GM12878 (cell line): ENCODE measurements at regions not wholly inside any gene's neighbourhood (a gene's known extent, or its start where the extent isn't known, plus 50 kb on each side); places are given as distances from the start of the nearest gene placed in this dataset.
A peak's percentile ranks its signal among the peaks of the same experiment; 100 is the strongest.

Source experiments
- ATAC-seq: fragments of 200-7000 bp; cut with Tn5 transposase; 3 replicates; pipeline ENCODE4 v1.9.1; 2020; ENCODE audit warnings: mild to moderate bottlenecking, moderate library complexity
- BruUV-seq: library from RNA; stranded (reverse); fragments of 400-500 nt; replicated peaks from 2 replicates; lab custom pipeline; 2021; lab: Mats Ljungman, UMichigan
- CTCF ChIA-PET: fragments of 300-600 bp; sonication (Branson Sonifier 250); formaldehyde crosslinking; extraction: SDS; loops from one replicate; lab custom pipeline; 2021; ENCODE audit warnings: inconsistent platforms; lab: Yijun Ruan, JAX
- POLR2A ChIA-PET: fragments of 350-600 bp; formaldehyde crosslinking; extraction: SDS; loops from one replicate; lab custom pipeline; 2021; ENCODE audit warnings: inconsistent platforms; lab: Charles Lee
- RAD21 ChIA-PET: fragments of 300-600 bp; sonication (Branson Sonifier 250); formaldehyde crosslinking; loops from one replicate; lab custom pipeline; 2023; ENCODE audit warnings: antibody characterized with exemption; ENCODE audit not compliant: unreplicated experiment; lab: Charles Lee
- SMC1A ChIA-PET: fragments of 300-600 bp; sonication (Branson Sonifier 250); formaldehyde crosslinking; loops from one replicate; lab custom pipeline; 2023; ENCODE audit not compliant: unreplicated experiment, uncharacterized antibody; lab: Charles Lee
- DNase-seq: peaks from one replicate; pipeline ENCODE4 v3.0.0-alpha.2; 2011; ENCODE audit warnings: low read depth, low spot score
- FAIRE-seq: peaks from 3 replicates; lab custom pipeline; 2011; peaks lifted over from hg19 to GRCh38; lab: Jason Lieb, UNC
- H2AFZ ChIP-seq: 2 replicates; pipeline ENCODE4 v1.6.0; 2011; ENCODE audit warnings: low read depth, low read length, control low read depth; ENCODE audit not compliant: control insufficient read depth
- H3K27ac ChIP-seq: 2 replicates; pipeline ENCODE4 v1.5.1; 2011; ENCODE audit warnings: control low read depth; ENCODE audit not compliant: control insufficient read depth, insufficient read depth
- H3K27me3 ChIP-seq, 2 experiments: replicated peaks in 1 of 2; 2 replicates each; pipeline versions ENCODE4 v1.6.0 to v1.6.1; 2011; ENCODE audit warnings: low read length in 1 of 2; ENCODE audit not compliant: control insufficient read depth in 2 of 2, insufficient read depth in 2 of 2
- H3K36me3 ChIP-seq, 2 experiments: 2 replicates each; pipeline ENCODE4 v1.5.1; 2011; ENCODE audit warnings: low read length in 1 of 2; ENCODE audit not compliant: control insufficient read depth in 2 of 2, insufficient read depth in 2 of 2
- H3K4me1 ChIP-seq: 2 replicates; pipeline ENCODE4 v1.6.1; 2011; ENCODE audit warnings: mild to moderate bottlenecking, low read length, moderate library complexity, mixed read lengths; ENCODE audit not compliant: control insufficient read depth, insufficient read depth
- H3K4me2 ChIP-seq: 2 replicates; pipeline ENCODE4 v1.6.0; 2011; ENCODE audit warnings: control low read depth; ENCODE audit not compliant: control insufficient read depth, insufficient read depth
- H3K4me3 ChIP-seq: fragments of 200-600 bp; sonication (generic); 2 replicates; pipeline ENCODE4 v1.5.1; 2016
- H3K79me2 ChIP-seq: 2 replicates; pipeline ENCODE4 v1.6.0; 2011; ENCODE audit warnings: low read length; ENCODE audit not compliant: control insufficient read depth, insufficient read depth
- H3K9ac ChIP-seq: 2 replicates; pipeline ENCODE4 v1.8.0; 2011; ENCODE audit warnings: low read length, control low read depth, mixed read lengths; ENCODE audit not compliant: control insufficient read depth, insufficient read depth
- H3K9me3 ChIP-seq: replicated peaks from 3 replicates; pipeline ENCODE4 v1.5.1; 2011; ENCODE audit warnings: mild to moderate bottlenecking, low read length; ENCODE audit not compliant: control insufficient read depth, insufficient read depth
- H4K20me1 ChIP-seq: 2 replicates; pipeline ENCODE4 v1.6.0; 2011; ENCODE audit not compliant: control insufficient read depth, insufficient read depth
- ATF7 ChIP-seq: fragments of 450-650 bp; IDR thresholded peaks from 2 replicates; pipeline ENCODE4 v1.6.1; 2016; ENCODE audit warnings: low read depth, mild to moderate bottlenecking
- BCL3 ChIP-seq: IDR thresholded peaks from 2 replicates; pipeline ENCODE4 v1.6.1; 2011; ENCODE audit warnings: borderline replicate concordance, low read depth, mild to moderate bottlenecking, moderate library complexity, low read length; ENCODE audit not compliant: insufficient read depth, poor library complexity, severe bottlenecking
- CHD1 ChIP-seq: IDR thresholded peaks from 2 replicates; pipeline ENCODE4 v1.6.1; 2012; ENCODE audit warnings: low read depth, low read length, improper control_type of control experiment
- CHD2 ChIP-seq: IDR thresholded peaks from 2 replicates; pipeline ENCODE4 v1.6.1; 2011; ENCODE audit warnings: low read depth, low read length, improper control_type of control experiment, borderline replicate concordance
- IKZF1 ChIP-seq: fragments of 450-650 bp; conservative IDR thresholded peaks from 2 replicates; pipeline ENCODE4 v1.6.1; 2017; ENCODE audit warnings: antibody characterized with exemption, mild to moderate bottlenecking
- IKZF2 ChIP-seq, 2 experiments: fragments of 450-650 bp; IDR thresholded peaks; 2 replicates each; pipeline ENCODE4 v1.6.1; 2017; ENCODE audit warnings: mild to moderate bottlenecking in 2 of 2, moderate library complexity in 2 of 2
- KDM1A ChIP-seq: fragments of 200-600 bp; sonication (generic); IDR thresholded peaks from 2 replicates; pipeline ENCODE4 v1.6.1; 2016; ENCODE audit warnings: borderline replicate concordance
- MXI1 ChIP-seq: fragments of 150-350 bp; IDR thresholded peaks from 2 replicates; pipeline ENCODE4 v1.6.1; 2011; ENCODE audit warnings: low read depth, mild to moderate bottlenecking, inconsistent platforms, low read length, improper control_type of control experiment
- MYC ChIP-seq: IDR thresholded peaks from 2 replicates; pipeline ENCODE4 v1.6.1; 2011; ENCODE audit warnings: mild to moderate bottlenecking, low read length, moderate library complexity, inconsistent platforms; ENCODE audit not compliant: insufficient read depth, insufficient replicate concordance, insufficient read length, severe bottlenecking
- NFYA ChIP-seq: IDR thresholded peaks from 2 replicates; pipeline ENCODE4 v1.6.1; 2011; ENCODE audit warnings: low read depth, mild to moderate bottlenecking, low read length, improper control_type of control experiment, borderline replicate concordance
- NR2C1 ChIP-seq: fragments of 450-650 bp; IDR thresholded peaks from 2 replicates; pipeline ENCODE4 v1.6.1; 2017; ENCODE audit warnings: antibody characterized with exemption, mild to moderate bottlenecking, moderate library complexity
- PAX8 ChIP-seq: fragments of 450-650 bp; IDR thresholded peaks from 2 replicates; pipeline ENCODE4 v1.6.1; 2017; ENCODE audit warnings: mild to moderate bottlenecking, moderate library complexity
- SMAD1 ChIP-seq: fragments of 450-650 bp; IDR thresholded peaks from 2 replicates; pipeline ENCODE4 v1.6.1; 2018; ENCODE audit warnings: mild to moderate bottlenecking, low read depth; ENCODE audit not compliant: partially characterized antibody
- SMARCA5 ChIP-seq: fragments of 450-650 bp; IDR thresholded peaks from 2 replicates; pipeline ENCODE4 v1.6.1; 2017; ENCODE audit warnings: mild to moderate bottlenecking
- TARDBP ChIP-seq: IDR thresholded peaks from 2 replicates; pipeline ENCODE4 v1.6.1; 2016; ENCODE audit warnings: borderline replicate concordance
- ZBTB33 ChIP-seq: fragments of 450-650 bp; IDR thresholded peaks from 2 replicates; pipeline ENCODE4 v1.6.1; 2017; ENCODE audit warnings: mild to moderate bottlenecking
- ZNF622 ChIP-seq: fragments of 450-650 bp; IDR thresholded peaks from 2 replicates; pipeline ENCODE4 v1.6.1; 2017; ENCODE audit warnings: mild to moderate bottlenecking, inconsistent platforms
- WGBS: methylation state at CpG from one replicate; pipeline ENCODE4 v1.1.6; 2016; ENCODE audit warnings: low lambda C conversion rate; ENCODE audit not compliant: insufficient replicate concordance, insufficient coverage; ENCODE audit errors: missing lambda C conversion rate; 5-methylcytosine and 5-hydroxymethylcytosine counted together
- in situ Hi-C: fragments of 300-500 bp; cut with MboI; formaldehyde crosslinking; loops from 9 replicates; pipeline ENCODE4 v1.14.3; 2018; ENCODE audit warnings: mixed read lengths
- intact Hi-C: fragments of 100-400 bp; cut with micrococcal nuclease; formaldehyde crosslinking; loops from one replicate; pipeline ENCODE4 v1.14.2; 2022; ENCODE audit not compliant: unreplicated experiment
- TF ChIP-seq, protein P1 (sequence below): fragments of 450-650 bp; conservative IDR thresholded peaks from 2 replicates; pipeline ENCODE4 v1.6.1; 2017; ENCODE audit warnings: mild to moderate bottlenecking, moderate library complexity
- TF ChIP-seq, protein P2 (sequence below): IDR thresholded peaks from 2 replicates; pipeline ENCODE4 v1.6.1; 2012; ENCODE audit warnings: low read depth, low read length, improper control_type of control experiment

GRCh38 chrX:38891641-38892413, 90.6 kb downstream of the MID1IP1 start:
- Histone ChIP-seq H3K79me2 (no peaks in the 10 kb centered on the region), H3K4me2 (no peak overlapping the region), H2AFZ (peak overlapping the region; percentile 11; the same call in 1 of the 2 replicates), H3K9me3 (no peaks in the 10 kb centered on the region), H3K4me1 (no peaks in the 10 kb centered on the region; the same call in 1 of the 2 replicates), H3K9ac (no peak overlapping the region), H3K36me3 (no peaks in the 10 kb centered on the region), H4K20me1 (no peaks in the 10 kb centered on the region), H3K27ac (no peak overlapping the region), H3K27me3 (no peaks in the 10 kb centered on the region), H3K4me3 (no peak overlapping the region)
- WGBS: 14% methylated on average over 4 of the region's 4 CpGs
- POLR2A ChIA-PET: interaction anchor here (0.6 to 2.2 kb wide), 3 partner anchors 8 to 232 kb away, joined by 3 to 7 read pairs (median 3); no protein-coding TSS in a partner anchor
- in situ Hi-C loops (no loop called here), intact Hi-C loops (no loop called here)
- no peak for FAIRE-seq
- RAD21 ChIA-PET: interaction anchor here (2.6 kb wide), 1 partner anchor 9 kb away, joined by 11 read pairs; no protein-coding TSS in a partner anchor
- DNase-seq: no peak
- CTCF ChIA-PET: interaction anchor here (0.6 to 3.4 kb wide), 7 partner anchors 9 to 178 kb away, joined by 3 to 12 read pairs (median 4); no protein-coding TSS in a partner anchor
- BruUV-seq: no TSS peak
- ATAC-seq: peak; percentile 99
- SMC1A ChIA-PET: interaction anchor here (1.0 to 2.9 kb wide), 9 partner anchors 8 to 89 kb away, joined by 3 to 21 read pairs (median 5); no protein-coding TSS in a partner anchor
- TF ChIP-seq IKZF1: 0 out of 2 replicates have a peak, but pooled peaks have one; percentile 17
- TF ChIP-seq, protein P1, sequence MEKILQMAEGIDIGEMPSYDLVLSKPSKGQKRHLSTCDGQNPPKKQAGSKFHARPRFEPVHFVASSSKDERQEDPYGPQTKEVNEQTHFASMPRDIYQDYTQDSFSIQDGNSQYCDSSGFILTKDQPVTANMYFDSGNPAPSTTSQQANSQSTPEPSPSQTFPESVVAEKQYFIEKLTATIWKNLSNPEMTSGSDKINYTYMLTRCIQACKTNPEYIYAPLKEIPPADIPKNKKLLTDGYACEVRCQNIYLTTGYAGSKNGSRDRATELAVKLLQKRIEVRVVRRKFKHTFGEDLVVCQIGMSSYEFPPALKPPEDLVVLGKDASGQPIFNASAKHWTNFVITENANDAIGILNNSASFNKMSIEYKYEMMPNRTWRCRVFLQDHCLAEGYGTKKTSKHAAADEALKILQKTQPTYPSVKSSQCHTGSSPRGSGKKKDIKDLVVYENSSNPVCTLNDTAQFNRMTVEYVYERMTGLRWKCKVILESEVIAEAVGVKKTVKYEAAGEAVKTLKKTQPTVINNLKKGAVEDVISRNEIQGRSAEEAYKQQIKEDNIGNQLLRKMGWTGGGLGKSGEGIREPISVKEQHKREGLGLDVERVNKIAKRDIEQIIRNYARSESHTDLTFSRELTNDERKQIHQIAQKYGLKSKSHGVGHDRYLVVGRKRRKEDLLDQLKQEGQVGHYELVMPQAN: no peak
- TF ChIP-seq MXI1: no peak
- TF ChIP-seq IKZF2 (IDR thresholded peaks at IDR 0.05): no peak
- no peak for TF ChIP-seq SMAD1
- TF ChIP-seq KDM1A: no peak
- TF ChIP-seq MYC: no peak
- 0 out of 2 replicates have a peak, but pooled peaks have one; percentile 25 for TF ChIP-seq ATF7
- TF ChIP-seq NR2C1: no peak
- TF ChIP-seq CHD1: no peak
- TF ChIP-seq BCL3: no peak
- TF ChIP-seq NFYA: no peak
- TF ChIP-seq CHD2: no peak
- no peak for TF ChIP-seq PAX8
- no peak for TF ChIP-seq ZBTB33
- TF ChIP-seq SMARCA5: no peak
- TF ChIP-seq, protein P2, sequence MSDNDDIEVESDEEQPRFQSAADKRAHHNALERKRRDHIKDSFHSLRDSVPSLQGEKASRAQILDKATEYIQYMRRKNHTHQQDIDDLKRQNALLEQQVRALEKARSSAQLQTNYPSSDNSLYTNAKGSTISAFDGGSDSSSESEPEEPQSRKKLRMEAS: no peak
- no peak for TF ChIP-seq ZNF622
- TF ChIP-seq TARDBP: no peak
